HG03457 (cell line): ENCODE measurements at regions not wholly inside any gene's neighbourhood (a gene's known extent, or its start where the extent isn't known, plus 50 kb on each side); places are given as distances from the start of the nearest gene placed in this dataset.

Experiments
- ATAC-seq: cut with Tn5 transposase; IDR thresholded peaks from one replicate; pipeline ENCODE4 v1.9.1; 2021; ENCODE audit warnings: moderate number of reproducible peaks; ENCODE audit not compliant: unreplicated experiment

- ATAC-seq: no peak
Measured at GRCh38 chr1:8147956-8148355, 121.8 kb upstream of the ERRFI1 start.

DNA sequence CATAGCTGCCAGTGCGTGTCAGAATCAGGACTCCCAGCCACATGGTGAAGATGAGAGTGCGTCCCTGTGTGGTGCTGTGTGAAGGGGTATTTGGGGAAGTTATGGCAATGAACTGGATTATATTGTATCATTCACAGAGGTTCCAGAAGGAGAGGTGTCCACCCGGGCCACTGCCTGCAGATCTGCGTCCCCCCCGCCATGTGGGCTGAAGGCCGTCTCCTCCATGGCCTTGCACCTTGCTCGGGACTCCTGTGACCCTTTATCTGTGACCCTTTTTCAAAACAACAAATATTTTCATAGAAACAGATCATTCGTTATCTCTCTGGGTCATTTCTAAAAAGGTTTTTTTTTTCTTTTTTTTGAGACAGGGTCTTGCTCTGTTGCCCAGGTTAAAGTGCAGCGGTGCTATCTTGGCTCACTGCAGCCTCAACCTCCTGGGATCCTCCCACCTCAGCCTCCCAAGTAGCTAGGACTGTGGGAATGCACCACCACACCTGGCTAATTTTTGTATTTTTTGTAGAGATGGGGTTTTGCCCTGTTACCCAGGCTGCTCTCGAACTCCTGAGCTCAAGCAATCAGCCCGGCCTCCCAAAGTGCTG, 120.2 kb upstream of the ERRFI1 start:
- ATAC-seq: no peak

- ATAC-seq: no peak
Measured at GRCh38 chr1:8145545-8146202, 119.6 kb upstream of the ERRFI1 start.

DNA sequence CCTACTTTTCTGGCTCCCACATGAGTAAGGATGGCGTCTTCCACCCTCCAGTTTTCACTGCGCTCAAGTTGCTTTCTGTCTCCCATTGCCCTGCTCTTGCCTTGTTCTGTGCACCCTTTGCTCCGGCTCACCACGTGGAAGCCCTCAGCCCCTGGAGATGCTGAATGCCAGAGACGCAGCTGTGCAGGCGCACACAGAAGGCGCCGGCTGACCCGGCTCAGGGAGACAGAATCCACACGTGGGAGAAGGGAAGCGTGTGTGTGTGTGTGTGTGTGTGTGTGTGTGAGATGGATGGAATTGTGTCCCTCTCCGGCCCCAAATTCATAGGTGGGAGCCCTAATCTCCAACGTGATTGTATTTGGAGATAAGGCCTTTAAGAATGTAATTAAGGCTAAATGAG, 118.2 kb upstream of the ERRFI1 start:
- ATAC-seq: no peak

GRCh38 chr1:8142955-8143629, 117.0 kb upstream of the ERRFI1 start:
- no peak for ATAC-seq

- no peak for ATAC-seq
Measured at GRCh38 chr1:8139941-8140340, 113.8 kb upstream of the ERRFI1 start.

DNA sequence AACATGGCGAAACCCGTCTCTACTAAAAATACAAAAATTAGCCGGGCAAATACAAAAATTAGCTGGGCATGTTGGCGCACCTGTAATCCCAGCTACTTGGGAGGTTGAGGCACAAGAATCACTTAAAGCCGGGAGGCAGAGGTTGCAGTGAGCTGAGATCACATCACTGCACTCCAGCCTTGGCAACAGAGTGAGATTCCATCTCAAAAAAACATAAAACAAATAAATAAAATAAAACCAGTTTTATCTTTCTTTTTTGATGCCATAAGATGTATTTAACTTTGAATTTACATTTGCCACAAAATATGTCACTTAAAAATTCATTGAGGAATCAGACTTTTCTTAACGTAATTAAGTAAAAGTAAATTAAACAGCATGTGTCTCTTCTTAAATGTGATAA, 113.3 kb upstream of the ERRFI1 start:
- no peak for ATAC-seq

DNA sequence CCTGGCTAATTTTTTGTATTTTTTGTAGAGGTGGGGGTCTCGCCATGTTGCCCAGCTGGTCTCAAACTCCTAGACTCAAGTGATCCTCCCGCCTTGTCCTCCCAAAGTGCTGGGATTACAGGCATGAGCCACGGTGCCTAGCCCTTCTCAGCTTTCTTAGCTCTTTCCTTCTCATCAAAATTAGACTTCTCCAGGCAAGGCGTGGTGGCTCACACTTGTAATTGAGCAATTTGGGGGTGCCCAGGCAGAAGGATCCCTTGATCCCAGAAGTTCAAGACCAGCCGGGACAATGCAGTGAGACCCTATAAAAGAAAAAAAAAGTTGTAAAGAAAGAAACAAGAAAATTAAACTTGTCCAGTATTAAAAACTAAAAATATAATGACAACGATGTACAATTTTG, 112.6 kb upstream of the ERRFI1 start:
- no peak for ATAC-seq

GRCh38 chr1:8137481-8138244, 111.6 kb upstream of the ERRFI1 start:
- ATAC-seq: no peak

GRCh38 chr1:8136766-8137165, 110.7 kb upstream of the ERRFI1 start:
- no peak for ATAC-seq

DNA sequence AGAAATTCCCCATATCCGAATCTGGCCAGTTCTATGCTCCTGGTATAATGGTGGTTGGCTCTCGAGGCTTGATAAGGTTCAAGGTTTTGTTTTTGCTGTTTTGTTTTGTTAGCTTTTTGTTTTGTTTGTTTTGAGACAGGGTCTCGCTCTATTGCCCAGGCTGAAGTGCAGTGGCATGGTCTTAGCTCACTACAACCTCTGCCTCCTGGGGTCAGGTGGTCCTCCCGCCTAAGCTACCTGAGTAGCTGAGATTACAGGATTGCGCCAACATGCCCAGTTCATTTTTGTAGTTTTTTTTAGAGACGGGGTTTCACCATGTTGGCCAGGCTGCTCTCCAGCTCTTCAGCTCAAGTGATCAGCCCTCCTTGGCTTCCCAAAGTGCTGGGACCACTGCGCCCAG, 109.1 kb upstream of the ERRFI1 start:
- ATAC-seq: no peak

GRCh38 chr1:8134546-8135235, 108.6 kb upstream of the ERRFI1 start:
- ATAC-seq: no peak

DNA sequence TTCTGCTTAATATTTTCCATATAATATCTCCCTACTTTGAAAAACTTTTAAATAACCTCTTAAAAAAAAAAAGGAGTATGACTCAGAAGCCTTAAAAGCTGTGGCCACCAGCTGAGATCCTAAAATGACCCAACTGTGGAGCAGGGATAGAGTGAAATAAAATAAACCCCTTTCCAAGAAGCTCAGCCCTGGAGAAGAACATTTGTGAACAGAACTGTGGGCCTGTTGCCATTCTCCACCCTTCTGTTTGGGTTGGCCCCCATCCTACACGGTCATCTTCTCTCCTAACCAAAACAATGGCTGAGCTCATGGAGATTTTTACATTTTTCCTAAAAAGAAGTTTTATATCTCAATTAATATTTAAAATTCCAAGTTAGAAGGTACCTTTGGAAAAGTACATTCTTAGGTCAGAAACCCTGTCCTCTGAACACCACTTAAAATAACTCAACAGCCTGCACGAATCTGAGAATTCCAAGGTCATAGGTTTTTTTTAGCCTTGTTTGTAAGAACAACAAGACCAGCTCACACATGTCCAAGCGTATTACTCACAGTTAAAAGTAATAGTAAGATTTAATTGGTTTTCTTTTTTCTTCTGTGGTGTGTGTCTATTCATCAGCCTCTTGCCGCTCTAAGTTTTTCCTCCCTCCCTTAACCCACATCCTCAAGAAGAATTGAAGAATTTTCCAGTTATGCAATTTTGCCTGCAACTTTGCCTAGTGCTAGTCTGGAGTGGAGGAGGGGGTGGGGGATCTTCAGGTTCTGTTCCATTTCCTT, 107.7 kb upstream of the ERRFI1 start:
- ATAC-seq: no peak

DNA sequence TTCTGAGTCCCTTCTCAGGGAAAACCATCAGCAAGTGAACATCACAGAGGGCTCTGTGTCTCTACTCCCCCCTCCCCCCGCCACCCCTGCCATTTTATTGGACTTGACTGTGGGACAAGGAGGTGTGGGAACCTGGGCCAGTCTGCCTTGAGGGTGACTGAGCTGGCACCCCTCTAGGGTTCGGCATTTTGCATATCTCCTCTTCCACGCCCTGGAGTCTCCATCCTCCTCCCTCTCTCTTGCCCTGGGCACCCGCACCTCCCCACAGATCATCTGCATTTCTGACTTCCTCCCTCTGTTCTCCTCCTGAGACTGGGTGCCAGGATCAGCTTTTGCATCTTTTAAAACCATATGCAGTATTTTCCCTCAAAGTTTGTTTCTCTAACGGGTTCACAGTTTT, 107.1 kb upstream of the ERRFI1 start:
- no peak for ATAC-seq

- no peak for ATAC-seq
Measured at GRCh38 chr1:8127171-8127641, 101.1 kb upstream of the ERRFI1 start.

DNA sequence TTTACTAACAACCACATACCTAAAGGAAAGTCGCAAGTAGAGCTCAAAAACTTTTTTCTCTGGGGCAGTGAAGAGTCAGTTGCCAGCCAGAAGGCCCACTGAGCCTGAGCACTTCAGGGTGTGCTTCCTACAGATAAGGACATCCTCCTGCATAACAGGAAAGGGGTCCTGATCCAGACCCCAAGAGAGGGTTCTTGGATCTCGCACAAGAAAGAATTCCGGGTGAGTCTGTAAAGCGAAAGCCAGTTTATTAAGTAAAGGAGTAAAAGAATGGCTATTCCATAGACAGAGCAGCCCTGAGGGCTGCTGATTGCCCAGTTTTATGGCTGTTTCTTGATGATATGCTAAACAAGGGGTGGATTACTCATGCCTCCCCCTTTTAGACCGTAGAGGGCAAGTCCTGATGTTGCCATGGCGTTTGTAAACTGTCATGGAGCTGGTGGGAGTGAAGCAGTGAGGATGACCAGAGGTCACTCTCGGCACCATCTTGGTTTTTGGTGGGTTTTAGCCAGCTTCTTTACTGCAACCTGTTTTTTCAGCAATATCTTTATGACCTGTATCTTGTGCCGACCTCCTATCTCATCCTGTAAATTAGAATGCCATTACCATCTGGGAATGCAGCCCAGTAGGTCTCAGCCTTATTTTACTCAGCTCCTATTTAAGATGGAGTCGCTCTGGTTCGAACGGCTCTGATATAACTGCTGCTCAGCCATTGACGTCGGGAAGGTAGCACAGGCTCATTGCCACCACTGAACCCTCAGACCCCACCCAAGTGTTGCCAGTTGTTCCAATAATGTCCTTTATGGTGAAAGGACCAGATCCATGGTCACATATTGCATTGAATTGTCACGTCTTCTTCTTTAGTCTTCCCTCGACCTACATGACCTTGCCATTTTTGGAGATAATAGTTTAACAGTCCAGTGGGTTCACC, 96.6 kb upstream of the ERRFI1 start:
- ATAC-seq: no peak

GRCh38 chr1:8122160-8122476, 96.0 kb upstream of the ERRFI1 start:
- no peak for ATAC-seq

- ATAC-seq: no peak
Measured at GRCh38 chr1:8121261-8122159, 95.4 kb upstream of the ERRFI1 start.
